AG04449 (cell line): ENCODE measurements at regions not wholly inside any gene's neighbourhood (a gene's known extent, or its start where the extent isn't known, plus 50 kb on each side); places are given as distances from the start of the nearest gene placed in this dataset.
A peak's percentile ranks its signal among the peaks of the same experiment; 100 is the strongest.

Source experiments
- CTCF ChIA-PET: fragments of 350-600 bp; formaldehyde crosslinking; extraction: SDS; loops from one replicate; lab custom pipeline; 2021; ENCODE audit warnings: antibody characterized with exemption; lab: Yijun Ruan, JAX
- POLR2A ChIA-PET: fragments of 400-600, 350-600 bp; formaldehyde crosslinking; extraction: SDS; loops from one replicate; lab custom pipeline; 2020; ENCODE audit warnings: antibody characterized with exemption, inconsistent platforms; lab: Yijun Ruan, JAX
- DNase-seq: peaks from one replicate; pipeline ENCODE4 v3.0.0-alpha.2; 2010; ENCODE audit warnings: low read depth, low spot score
- H3K4me3 ChIP-seq: 2 replicates; pipeline ENCODE4 v1.5.1; 2011; ENCODE audit warnings: low read depth, mild to moderate bottlenecking, control low read depth, low read length
- CTCF ChIP-seq: IDR thresholded peaks from one replicate; pipeline ENCODE4 v1.5.1; 2011; ENCODE audit warnings: mild to moderate bottlenecking, moderate library complexity, low read length, control low read depth, inconsistent platforms; ENCODE audit not compliant: insufficient read depth; ENCODE audit errors: missing control alignments

DNA sequence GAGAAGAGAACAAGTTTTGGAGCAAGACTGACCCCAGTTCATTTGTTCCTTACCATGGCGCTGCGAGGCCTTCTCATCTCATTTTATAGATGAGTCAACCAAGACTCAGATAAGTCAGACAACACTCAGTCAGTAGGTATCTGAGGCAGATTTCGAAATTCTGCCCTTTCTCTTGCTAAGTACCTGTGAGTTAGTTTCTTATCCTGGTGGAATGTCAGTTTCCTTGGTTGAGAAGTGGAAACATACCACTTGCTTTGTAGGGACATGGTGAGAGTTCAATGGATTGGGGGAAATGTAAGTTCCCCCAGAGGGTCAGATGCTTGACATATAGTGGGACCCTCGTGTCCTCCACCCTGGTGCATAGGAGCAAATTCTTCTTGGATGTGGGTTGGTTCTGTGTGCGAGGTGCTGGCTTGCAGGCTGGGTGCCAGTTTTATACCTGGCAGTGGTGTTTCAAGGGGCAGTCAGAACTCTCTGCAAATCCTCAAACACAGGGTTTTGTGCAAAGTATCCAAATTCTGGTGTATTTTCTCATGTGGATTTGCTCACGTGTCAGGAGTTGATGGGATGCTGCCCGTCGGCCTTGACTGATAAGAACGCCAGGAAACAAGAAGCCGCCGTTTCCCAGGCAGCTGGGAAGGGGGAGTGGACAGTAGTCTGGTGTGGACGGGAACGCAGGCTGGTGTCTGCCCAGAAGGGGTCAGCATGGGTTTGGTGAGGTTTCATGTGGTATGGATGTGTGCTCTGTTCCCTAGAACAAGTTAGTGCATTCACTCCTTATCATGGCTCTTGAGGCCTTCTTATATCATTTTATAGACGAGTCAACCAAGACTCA lies 61.1 kb upstream of the CIBAR2 start:
- H3K4me3 ChIP-seq: peak overlapping the region; percentile 66
- TF ChIP-seq CTCF: peak; percentile 30
- DNase-seq: peak; percentile 78
- POLR2A ChIA-PET: interaction anchor here (1.0 to 2.6 kb wide), 6 partner anchors 11 to 65 kb away, joined by 3 to 7 read pairs (median 4); no protein-coding TSS in a partner anchor
- CTCF ChIA-PET: interaction anchor here (1.0 to 4.2 kb wide), 11 partner anchors 9 to 104 kb away, joined by 3 to 17 read pairs (median 4); no protein-coding TSS in a partner anchor

DNA sequence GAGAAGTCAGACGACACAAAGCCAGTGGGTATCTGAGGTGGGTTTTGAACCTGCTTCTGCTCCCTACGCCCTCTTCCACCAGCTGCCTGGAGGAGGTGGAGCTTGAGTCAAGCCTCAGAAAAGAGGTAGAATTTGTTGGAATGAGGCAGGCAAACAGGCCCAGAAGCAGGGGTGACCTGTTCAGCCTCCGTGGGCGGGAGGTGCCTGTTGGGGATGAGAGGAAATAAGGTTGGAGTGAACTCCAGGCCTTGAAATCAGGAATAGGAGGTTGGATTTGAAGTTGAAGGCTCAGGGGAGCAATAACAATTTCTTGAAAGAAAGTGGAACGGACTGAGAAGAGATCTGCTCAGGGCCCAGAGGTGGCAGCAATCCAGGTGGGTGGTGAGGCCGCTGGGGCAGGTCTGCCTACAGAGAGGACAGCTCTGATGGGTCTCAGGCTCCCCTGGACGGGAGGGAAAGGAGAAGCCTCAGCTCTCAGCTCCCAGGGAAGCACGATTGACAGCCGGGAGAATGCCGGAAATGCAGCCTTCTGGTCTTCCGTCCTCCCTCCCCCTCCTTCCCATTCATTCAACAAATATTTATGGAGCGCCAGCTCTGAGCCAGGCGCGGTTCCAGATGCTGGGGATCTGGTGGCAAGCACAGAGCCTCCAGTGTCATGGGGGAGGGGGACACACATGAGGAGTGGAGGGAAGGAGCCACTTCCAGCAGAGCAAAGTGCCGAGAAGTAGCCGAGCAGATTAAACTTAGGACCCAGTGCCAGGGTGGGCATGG lies 61.9 kb upstream of the CIBAR2 start:
- no peak for TF ChIP-seq CTCF
- peak overlapping the region; percentile 43 for H3K4me3 ChIP-seq
- CTCF ChIA-PET: interaction anchor here (1.0 to 4.2 kb wide), 5 partner anchors 10 to 442 kb away, joined by 3 to 17 read pairs (median 4); no protein-coding TSS in a partner anchor
- no peak for DNase-seq
- POLR2A ChIA-PET: interaction anchor here (1.0 to 2.6 kb wide), 8 partner anchors 12 to 64 kb away, joined by 3 to 6 read pairs (median 4); no protein-coding TSS in a partner anchor

- ChIA-PET POLR2A (interaction anchor here (1.0 to 2.6 kb wide), 6 partner anchors 13 to 56 kb away, joined by 4 to 6 read pairs (median 4); no protein-coding TSS in a partner anchor), CTCF (interaction anchor here (1.0 to 2.6 kb wide), 7 partner anchors 9 to 441 kb away, joined by 3 to 9 read pairs (median 4); no protein-coding TSS in a partner anchor)
- peak overlapping the region; percentile 43 for H3K4me3 ChIP-seq
- DNase-seq: no peak
- no peak for TF ChIP-seq CTCF
Observed at GRCh38 chr16:85174871-85175723, 62.8 kb upstream of the CIBAR2 start.

GRCh38 chr16:85175724-85176233 lies 63.5 kb upstream of the CIBAR2 start:
- no peak for TF ChIP-seq CTCF
- DNase-seq: no peak
- ChIA-PET POLR2A (no interaction called here), CTCF (interaction anchor here (1.0 to 2.6 kb wide), 5 partner anchors 8 to 78 kb away, joined by 3 to 9 read pairs (median 6); no protein-coding TSS in a partner anchor)
- no peak overlapping the region for H3K4me3 ChIP-seq

DNA sequence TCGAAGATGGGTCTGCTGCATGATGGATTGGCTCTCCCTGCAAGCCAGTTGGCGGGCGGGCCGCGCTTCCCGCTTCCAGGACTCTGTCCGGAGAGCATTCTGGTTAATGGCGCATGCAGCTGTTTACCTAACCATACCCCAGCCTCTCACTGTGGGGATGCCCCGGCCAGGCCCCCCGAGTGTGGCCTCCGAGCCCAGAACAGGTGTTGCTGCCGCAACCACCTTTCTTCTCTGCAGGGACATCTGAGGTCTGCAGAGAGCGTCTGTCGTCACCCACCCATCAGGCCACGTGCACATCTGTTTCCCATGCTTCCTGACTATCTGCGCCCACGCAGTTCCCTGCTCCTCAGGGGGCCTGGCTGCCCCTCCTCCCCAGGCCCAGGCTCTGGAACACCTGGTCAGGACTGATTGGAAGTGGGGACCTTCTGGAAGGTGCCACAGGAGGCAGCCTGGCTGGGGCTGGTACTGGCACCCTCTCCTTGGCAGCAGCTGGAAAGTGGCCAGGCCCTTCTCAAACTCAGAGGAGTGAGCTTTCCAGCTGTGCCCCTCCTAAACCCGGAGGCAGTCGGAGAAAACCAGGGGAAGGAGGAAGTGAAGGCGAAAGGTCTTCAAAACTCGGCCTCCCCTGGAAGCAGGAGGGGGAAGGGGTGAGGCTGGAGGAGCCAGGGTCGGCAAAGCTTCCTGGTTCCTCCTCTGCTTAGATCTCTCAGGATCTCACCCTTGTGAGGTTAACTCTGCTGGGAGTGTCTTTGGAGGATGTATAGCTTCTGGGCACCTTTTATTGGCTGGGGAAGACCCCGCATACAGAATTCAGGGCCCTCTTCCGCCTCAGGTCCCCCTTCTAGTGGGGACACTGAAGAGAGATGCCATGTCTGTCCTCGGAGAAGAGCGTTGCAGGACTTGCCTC lies 64.5 kb upstream of the CIBAR2 start:
- DNase-seq: no peak
- ChIA-PET POLR2A (no interaction called here), CTCF (interaction anchor here (1.0 to 2.6 kb wide), 5 partner anchors 15 to 77 kb away, joined by 3 to 8 read pairs (median 4); no protein-coding TSS in a partner anchor)
- H3K4me3 ChIP-seq: no peak overlapping the region
- TF ChIP-seq CTCF: no peak
